Nephron progenitor cell (in vitro differentiated cells): ENCODE measurements at regions not wholly inside any gene's neighbourhood (a gene's known extent, or its start where the extent isn't known, plus 50 kb on each side); places are given as distances from the start of the nearest gene placed in this dataset.

ENCODE experiments used
- DNase-seq: peaks from one replicate; pipeline ENCODE4 v3.0.0; 2021
- H3K27ac Mint-ChIP-seq: 2 replicates; pipeline ENCODE4 v1.8.0; 2021; ENCODE audit warnings: mild to moderate bottlenecking, moderate library complexity, mixed read lengths
- H3K27me3 Mint-ChIP-seq: 2 replicates; pipeline ENCODE4 v1.8.0; 2021; ENCODE audit warnings: mild to moderate bottlenecking, low read depth, mixed read lengths; ENCODE audit not compliant: poor library complexity
- H3K36me3 Mint-ChIP-seq: 2 replicates; pipeline ENCODE4 v1.8.0; 2021; ENCODE audit warnings: low read depth, mixed read lengths
- H3K4me1 Mint-ChIP-seq: 2 replicates; pipeline ENCODE4 v1.8.0; 2021; ENCODE audit warnings: mixed read lengths
- H3K4me3 Mint-ChIP-seq: 2 replicates; pipeline ENCODE4 v1.8.0; 2021; ENCODE audit warnings: mild to moderate bottlenecking, moderate library complexity, mixed read lengths
- H3K9me3 Mint-ChIP-seq: 2 replicates; pipeline ENCODE4 v1.8.0; 2021; ENCODE audit warnings: mild to moderate bottlenecking, moderate library complexity, mixed read lengths
- CTCF ChIP-seq: fragments of 200-600 bp; sonication (generic); IDR thresholded peaks from 2 replicates; pipeline ENCODE4 v1.5.0; 2021; ENCODE audit warnings: antibody characterized with exemption

DNA sequence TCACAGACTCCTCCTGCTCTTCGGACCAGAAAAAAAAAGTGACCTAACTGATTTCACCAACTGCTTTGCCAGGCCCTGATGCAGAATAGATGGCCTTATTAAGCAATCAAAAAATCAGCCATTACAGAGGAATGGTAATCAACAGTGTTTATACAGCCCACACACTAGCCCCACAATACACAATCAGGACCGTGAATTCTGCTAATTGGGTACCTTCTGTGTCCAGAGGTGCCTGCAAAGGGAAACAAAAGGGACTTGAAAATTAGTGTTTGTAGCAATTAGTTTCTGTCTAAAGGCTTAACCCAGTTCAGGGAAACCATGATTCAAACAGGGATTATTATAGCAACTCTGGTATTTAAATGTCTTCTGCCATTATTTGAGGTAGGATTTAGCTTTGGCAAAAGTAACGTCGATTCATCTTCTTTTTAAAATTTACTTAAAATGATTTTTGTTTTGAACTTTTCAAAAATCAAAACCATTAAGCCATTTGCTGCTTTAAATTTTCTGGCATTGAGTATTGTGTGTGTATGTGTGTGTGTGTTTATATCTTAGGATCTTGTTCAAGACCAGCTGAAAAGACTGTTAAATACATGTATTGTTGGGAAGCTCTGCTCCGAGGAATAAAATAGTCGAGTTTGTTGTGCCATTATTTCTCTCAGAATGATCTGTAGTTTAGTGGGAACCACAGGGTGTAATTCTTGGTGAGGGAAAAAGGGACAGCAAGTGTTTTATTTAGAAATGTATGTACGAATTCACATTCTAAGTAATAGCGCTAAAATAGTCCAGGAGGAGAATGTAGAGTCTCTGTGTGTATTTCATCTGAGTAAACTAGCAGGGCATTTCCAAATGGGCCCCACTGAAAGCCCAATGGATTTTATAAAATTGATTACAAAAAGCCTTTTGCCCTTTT, 156.1 kb downstream of the PTCSC3 start:
- no peak for DNase-seq
- Mint-ChIP-seq H3K27ac (no peak overlapping the region), H3K27me3 (peaks cover 15% of the 10 kb centered on the region), H3K4me1 (peaks cover 7% of the 10 kb centered on the region), H3K36me3 (no peaks in the 10 kb centered on the region), H3K9me3 (no peaks in the 10 kb centered on the region), H3K4me3 (no peak overlapping the region)
- no peak for TF ChIP-seq CTCF

DNA sequence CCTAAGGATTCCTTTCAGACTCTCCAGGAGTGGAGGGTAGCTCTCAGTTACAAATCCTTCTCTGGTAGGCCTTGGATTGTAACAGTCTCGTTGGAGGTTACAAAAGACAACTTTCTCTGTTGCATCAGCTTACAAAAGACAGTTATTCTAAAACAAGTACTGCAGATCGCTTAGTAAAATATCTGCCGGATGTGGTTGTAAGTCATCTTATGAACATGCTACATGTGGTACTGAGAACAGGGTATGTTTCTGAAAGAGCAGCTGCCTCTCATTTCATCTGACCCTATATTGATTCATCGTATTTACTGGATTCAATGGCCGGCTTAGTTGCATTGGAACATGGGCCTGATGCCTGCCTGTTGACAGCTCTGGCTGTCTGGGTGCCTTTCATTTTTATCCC, 157.4 kb downstream of the PTCSC3 start:
- no peaks in the 10 kb centered on the region for H3K9me3 Mint-ChIP-seq
- peaks cover 15% of the 10 kb centered on the region for H3K27me3 Mint-ChIP-seq
- H3K4me1 Mint-ChIP-seq = peaks cover 10% of the 10 kb centered on the region
- no peak overlapping the region for H3K27ac Mint-ChIP-seq
- no peaks in the 10 kb centered on the region for H3K36me3 Mint-ChIP-seq
- no peak for TF ChIP-seq CTCF
- DNase-seq = no peak
- H3K4me3 Mint-ChIP-seq = no peak overlapping the region

DNA sequence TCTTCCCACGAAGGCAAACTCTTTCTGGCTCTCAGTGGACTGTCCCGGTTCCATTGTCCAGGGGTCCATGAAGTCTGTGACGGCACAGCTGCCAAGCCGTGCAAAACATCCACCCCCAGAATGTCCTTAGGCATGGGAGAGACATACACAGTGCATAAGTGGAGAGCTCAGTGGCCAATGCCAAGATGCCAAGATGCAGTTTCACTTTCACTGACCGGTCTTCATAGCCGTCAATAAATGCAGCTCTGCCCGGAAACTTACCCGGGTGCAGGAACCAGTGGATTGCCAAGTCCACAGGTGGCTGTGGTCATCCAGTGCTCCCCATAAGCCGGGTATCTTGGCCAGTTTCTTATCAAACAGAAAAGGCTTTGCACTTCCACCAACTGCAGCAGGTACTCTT, 162.3 kb downstream of the PTCSC3 start:
- no peak for TF ChIP-seq CTCF
- no peak for DNase-seq
- H3K27me3 Mint-ChIP-seq = peaks cover 6% of the 10 kb centered on the region
- H3K36me3 Mint-ChIP-seq = no peaks in the 10 kb centered on the region
- H3K27ac Mint-ChIP-seq = no peak overlapping the region
- no peak overlapping the region for H3K4me3 Mint-ChIP-seq
- H3K4me1 Mint-ChIP-seq = peaks cover 27% of the 10 kb centered on the region
- no peaks in the 10 kb centered on the region for H3K9me3 Mint-ChIP-seq

DNA sequence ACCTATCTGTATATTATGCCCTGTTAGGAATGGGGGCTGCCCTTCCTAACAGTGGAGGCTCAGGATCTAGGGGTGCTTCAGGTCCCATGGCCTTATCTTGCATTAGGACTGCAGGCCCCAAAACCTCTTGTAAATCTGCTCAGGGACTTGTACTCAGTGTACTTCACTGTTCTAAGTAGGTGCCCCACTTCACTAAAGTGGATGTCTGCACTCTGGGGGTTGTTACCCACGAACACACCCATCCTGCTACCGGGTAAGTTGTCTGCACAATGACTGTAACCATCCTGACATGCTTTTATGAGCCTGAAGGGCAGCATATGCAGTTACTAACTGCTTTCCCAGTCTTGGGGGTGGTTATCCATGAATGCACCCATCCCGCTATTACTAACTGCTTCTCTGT, 163.0 kb downstream of the PTCSC3 start:
- no peaks in the 10 kb centered on the region for H3K9me3 Mint-ChIP-seq
- H3K36me3 Mint-ChIP-seq = no peaks in the 10 kb centered on the region
- no peak for DNase-seq
- no peak overlapping the region for H3K27ac Mint-ChIP-seq
- H3K4me3 Mint-ChIP-seq = no peak overlapping the region
- peaks cover 10% of the 10 kb centered on the region for H3K27me3 Mint-ChIP-seq
- no peak for TF ChIP-seq CTCF
- peaks cover 27% of the 10 kb centered on the region for H3K4me1 Mint-ChIP-seq

DNA sequence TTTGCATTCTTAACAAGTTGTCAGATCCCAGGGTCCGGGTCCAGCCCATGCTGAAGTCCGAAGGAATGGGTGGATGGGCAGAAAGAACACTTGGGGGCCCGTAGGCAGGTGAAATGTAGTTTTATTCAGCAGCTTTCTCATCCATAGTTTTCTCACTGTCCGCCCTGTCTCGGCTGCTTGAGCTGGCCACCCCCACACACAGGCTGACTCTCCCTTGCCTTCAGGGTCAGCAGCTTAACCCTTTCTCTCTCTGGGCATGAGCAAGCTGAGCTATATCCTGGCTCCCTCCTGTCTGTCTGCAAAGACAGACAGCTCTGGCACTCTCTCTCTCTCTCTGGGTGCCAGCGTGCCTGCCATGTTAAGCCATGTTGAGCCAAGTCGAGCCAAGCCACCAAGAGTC, 163.9 kb downstream of the PTCSC3 start:
- no peak for TF ChIP-seq CTCF
- Mint-ChIP-seq H3K36me3 (no peaks in the 10 kb centered on the region), H3K4me1 (peaks cover 27% of the 10 kb centered on the region), H3K27me3 (peaks cover 11% of the 10 kb centered on the region), H3K9me3 (no peaks in the 10 kb centered on the region), H3K4me3 (peak overlapping the region; percentile 41), H3K27ac (peak overlapping the region; percentile 16)
- peak; percentile 29 for DNase-seq

- Mint-ChIP-seq H3K4me3 (no peak overlapping the region), H3K36me3 (no peaks in the 10 kb centered on the region), H3K27ac (no peak overlapping the region), H3K9me3 (no peaks in the 10 kb centered on the region), H3K27me3 (peaks cover 11% of the 10 kb centered on the region), H3K4me1 (peaks cover 17% of the 10 kb centered on the region)
- DNase-seq = no peak
- no peak for TF ChIP-seq CTCF
These were observed 166.9 kb downstream of the PTCSC3 start for GRCh38 chr14:36009643-36010042.
